H1 (cell line): ENCODE measurements at regions not wholly inside any gene's neighbourhood (a gene's known extent, or its start where the extent isn't known, plus 50 kb on each side); places are given as distances from the start of the nearest gene placed in this dataset.

Experiments
- ASH2L ChIP-seq: fragments of 200-600, 300-600 bp; sonication (generic); IDR thresholded peaks from one replicate; pipeline ENCODE4 v1.7.1; 2017; ENCODE audit warnings: low read length
- CEBPB ChIP-seq: IDR thresholded peaks from 2 replicates; pipeline ENCODE4 v1.6.1; 2012; ENCODE audit warnings: low read depth, low read length
- CREB1 ChIP-seq: IDR thresholded peaks from 2 replicates; pipeline ENCODE4 v1.6.1; 2012; ENCODE audit warnings: inconsistent platforms
- EP300 ChIP-seq, 2 experiments: IDR thresholded peaks; 1 replicate in 1 of 2; 2 replicates in 1 of 2; pipeline ENCODE4 v1.6.1; 2011 to 2012; ENCODE audit warnings: low read depth in 2 of 2, low read length in 2 of 2, mild to moderate bottlenecking in 2 of 2, borderline replicate concordance in 1 of 2, inconsistent platforms in 1 of 2, moderate library complexity in 1 of 2
- EZH2 ChIP-seq: fragments of 200-600 bp; sonication (generic); IDR thresholded peaks from 2 replicates; pipeline ENCODE4 v1.7.1; 2012; ENCODE audit warnings: low read depth, mild to moderate bottlenecking, moderate library complexity, low read length, inconsistent platforms; ENCODE audit not compliant: severe bottlenecking
- GABPA ChIP-seq: IDR thresholded peaks from 2 replicates; pipeline ENCODE4 v1.6.1; 2011; ENCODE audit warnings: mild to moderate bottlenecking, low read length, moderate library complexity, borderline replicate concordance; ENCODE audit not compliant: insufficient read depth
- HDAC2 ChIP-seq, 2 experiments: fragments of 300-600 bp in 1 of 2; sonication (generic) in 1 of 2; IDR thresholded peaks; 2 replicates each; pipeline ENCODE4 v1.6.1; 2011 to 2012; ENCODE audit warnings: low read depth in 2 of 2, low read length in 2 of 2, mild to moderate bottlenecking in 2 of 2, moderate library complexity in 2 of 2, borderline replicate concordance in 1 of 2, inconsistent platforms in 1 of 2
- JUND ChIP-seq: IDR thresholded peaks from 2 replicates; pipeline ENCODE4 v1.6.1; 2011; ENCODE audit warnings: mild to moderate bottlenecking, improper control_type of control experiment, low read length
- POLR2A ChIP-seq, 2 experiments: IDR thresholded peaks; 1 replicate in 1 of 2; 2 replicates in 1 of 2; pipeline ENCODE4 v1.6.1; 2011; ENCODE audit warnings: low read depth in 2 of 2, low read length in 2 of 2, mild to moderate bottlenecking in 2 of 2; ENCODE audit errors: control extremely low read depth in 1 of 2
- RFX5 ChIP-seq: IDR thresholded peaks from 2 replicates; pipeline ENCODE4 v1.6.1; 2011; ENCODE audit warnings: low read depth, low read length, improper control_type of control experiment, borderline replicate concordance
- SP2 ChIP-seq: IDR thresholded peaks from 2 replicates; pipeline ENCODE4 v1.6.1; 2012; ENCODE audit warnings: mild to moderate bottlenecking, low read length, inconsistent platforms
- ZNF274 ChIP-seq: IDR thresholded peaks from 2 replicates; pipeline ENCODE4 v1.7.0; 2012; ENCODE audit warnings: low read length, borderline replicate concordance; ENCODE audit errors: extremely low read depth
- TF ChIP-seq, protein P1 (sequence below), 3 experiments: IDR thresholded peaks; 1 replicate in 2 of 3; 2 replicates in 1 of 3; pipeline versions ENCODE4 v1.5.1 to v1.6.1; 2011; ENCODE audit warnings: low read length in 3 of 3, mild to moderate bottlenecking in 3 of 3, inconsistent platforms in 2 of 3, low read depth in 1 of 3, moderate library complexity in 1 of 3; ENCODE audit not compliant: insufficient read depth in 1 of 3; ENCODE audit errors: control extremely low read depth in 1 of 3

- TF ChIP-seq CREB1 (no peak), ZNF274 (no peak), ASH2L (no peak), JUND (no peak), HDAC2 (IDR thresholded peaks at IDR 0.05; ENCODE audit: borderline replicate concordance in 1 of 2, low read depth in 2 of 2, low read length in 2 of 2) (no peak), GABPA (no peak), EP300 (IDR thresholded peaks at IDR 0.05; ENCODE audit: borderline replicate concordance in 1 of 2, low read depth in 2 of 2, low read length in 2 of 2) (no peak), EZH2 (no peak), SP2 (no peak), POLR2A (IDR thresholded peaks at IDR 0.05; ENCODE audit: control extremely low read depth in 1 of 2, low read depth in 2 of 2, low read length in 2 of 2) (no peak), RFX5 (no peak), CEBPB (no peak)
- TF ChIP-seq, protein P1, sequence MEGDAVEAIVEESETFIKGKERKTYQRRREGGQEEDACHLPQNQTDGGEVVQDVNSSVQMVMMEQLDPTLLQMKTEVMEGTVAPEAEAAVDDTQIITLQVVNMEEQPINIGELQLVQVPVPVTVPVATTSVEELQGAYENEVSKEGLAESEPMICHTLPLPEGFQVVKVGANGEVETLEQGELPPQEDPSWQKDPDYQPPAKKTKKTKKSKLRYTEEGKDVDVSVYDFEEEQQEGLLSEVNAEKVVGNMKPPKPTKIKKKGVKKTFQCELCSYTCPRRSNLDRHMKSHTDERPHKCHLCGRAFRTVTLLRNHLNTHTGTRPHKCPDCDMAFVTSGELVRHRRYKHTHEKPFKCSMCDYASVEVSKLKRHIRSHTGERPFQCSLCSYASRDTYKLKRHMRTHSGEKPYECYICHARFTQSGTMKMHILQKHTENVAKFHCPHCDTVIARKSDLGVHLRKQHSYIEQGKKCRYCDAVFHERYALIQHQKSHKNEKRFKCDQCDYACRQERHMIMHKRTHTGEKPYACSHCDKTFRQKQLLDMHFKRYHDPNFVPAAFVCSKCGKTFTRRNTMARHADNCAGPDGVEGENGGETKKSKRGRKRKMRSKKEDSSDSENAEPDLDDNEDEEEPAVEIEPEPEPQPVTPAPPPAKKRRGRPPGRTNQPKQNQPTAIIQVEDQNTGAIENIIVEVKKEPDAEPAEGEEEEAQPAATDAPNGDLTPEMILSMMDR (IDR thresholded peaks at IDR 0.05; ENCODE audit: control extremely low read depth in 1 of 3, insufficient read depth in 1 of 3, low read depth in 1 of 3, low read length in 3 of 3) = no peak
Measured at GRCh38 chr18:75977081-75977480, 518.0 kb downstream of the ZNF516 start.
